Hepatocyte (in vitro differentiated cells): ENCODE measurements at regions not wholly inside any gene's neighbourhood (a gene's known extent, or its start where the extent isn't known, plus 50 kb on each side); places are given as distances from the start of the nearest gene placed in this dataset.
A peak's percentile ranks its signal among the peaks of the same experiment; 100 is the strongest.

ENCODE experiments used
- DNase-seq: peaks from one replicate; pipeline ENCODE4 v3.0.0-alpha.2; 2016; ENCODE audit warnings: low spot score
- H2AFZ ChIP-seq: fragments of 200-600 bp; sonication (generic); 2 replicates; pipeline ENCODE4 v1.6.0; 2016; ENCODE audit warnings: antibody characterized with exemption, mild to moderate bottlenecking
- H3K27ac ChIP-seq: fragments of 200-600 bp; sonication (generic); 2 replicates; pipeline ENCODE4 v1.5.1; 2016; ENCODE audit warnings: mild to moderate bottlenecking
- H3K27me3 ChIP-seq: fragments of 200-600 bp; sonication (generic); 2 replicates; pipeline ENCODE4 v1.6.1; 2016
- H3K36me3 ChIP-seq: fragments of 200-600 bp; sonication (generic); replicated peaks from 2 replicates; pipeline ENCODE4 v1.5.1; 2016; ENCODE audit warnings: low read depth; ENCODE audit not compliant: insufficient read depth
- H3K4me1 ChIP-seq: fragments of 200-600 bp; sonication (generic); 2 replicates; pipeline ENCODE4 v1.5.1; 2016; ENCODE audit warnings: mild to moderate bottlenecking, moderate library complexity; ENCODE audit not compliant: insufficient read depth
- H3K4me2 ChIP-seq: fragments of 200-600 bp; sonication (generic); 2 replicates; pipeline ENCODE4 v1.6.0; 2016
- H3K4me3 ChIP-seq: fragments of 200-600 bp; sonication (generic); 2 replicates; pipeline ENCODE4 v1.5.1; 2016; ENCODE audit warnings: mild to moderate bottlenecking
- H3K79me2 ChIP-seq: fragments of 200-600 bp; sonication (generic); 2 replicates; pipeline ENCODE4 v1.6.0; 2017; ENCODE audit warnings: mild to moderate bottlenecking
- H3K9me2 ChIP-seq: fragments of 200-600 bp; sonication (generic); replicated peaks from 2 replicates; pipeline ENCODE4 v1.6.0; 2017; ENCODE audit warnings: mild to moderate bottlenecking; ENCODE audit not compliant: insufficient read depth
- H3K9me3 ChIP-seq: fragments of 200-600 bp; sonication (generic); 2 replicates; pipeline ENCODE4 v1.5.1; 2016; ENCODE audit warnings: low read depth, mild to moderate bottlenecking
- H4K20me1 ChIP-seq: fragments of 200-600 bp; sonication (generic); 2 replicates; pipeline ENCODE4 v1.6.0; 2016; ENCODE audit warnings: mild to moderate bottlenecking; ENCODE audit not compliant: insufficient read depth, poor library complexity, severe bottlenecking
- CTCF ChIP-seq: fragments of 200-600 bp; sonication (generic); IDR thresholded peaks from 2 replicates; pipeline ENCODE4 v1.5.1; 2016; ENCODE audit warnings: antibody characterized with exemption, mild to moderate bottlenecking; ENCODE audit not compliant: poor library complexity
- EZH2 ChIP-seq: fragments of 200-600 bp; sonication (generic); IDR thresholded peaks from 2 replicates; pipeline ENCODE4 v1.6.1; 2016; ENCODE audit warnings: antibody characterized with exemption, mild to moderate bottlenecking, borderline replicate concordance
- EZH2phosphoT487 ChIP-seq: fragments of 200-600 bp; sonication (generic); IDR thresholded peaks from one replicate; pipeline ENCODE4 v1.6.1; 2018; ENCODE audit warnings: antibody characterized with exemption, mild to moderate bottlenecking, low read depth, moderate library complexity; ENCODE audit not compliant: unreplicated experiment, severe bottlenecking
- WGBS: methylation state at CpG from one replicate; pipeline ENCODE4 v1.1.6; 2016; ENCODE audit warnings: low lambda C conversion rate; ENCODE audit errors: missing lambda C conversion rate; 5-methylcytosine and 5-hydroxymethylcytosine counted together

GRCh38 chr6:18663011-18663410, 275.9 kb downstream of the RNF144B start:
- no peaks in the 10 kb centered on the region for H3K9me2 ChIP-seq
- H4K20me1 ChIP-seq, result no peaks in the 10 kb centered on the region
- H3K4me1 ChIP-seq, result no peaks in the 10 kb centered on the region
- H3K27me3 ChIP-seq, result no peaks in the 10 kb centered on the region
- H3K36me3 ChIP-seq, result no peaks in the 10 kb centered on the region
- H2AFZ ChIP-seq, result no peak overlapping the region
- no peak for TF ChIP-seq CTCF
- no peak for TF ChIP-seq EZH2
- no peak for TF ChIP-seq EZH2phosphoT487
- H3K79me2 ChIP-seq, result no peaks in the 10 kb centered on the region
- H3K9me3 ChIP-seq, result no peaks in the 10 kb centered on the region
- H3K4me3 ChIP-seq, result no peak overlapping the region
- no peak for DNase-seq
- H3K4me2 ChIP-seq, result no peak overlapping the region
- no peak overlapping the region for H3K27ac ChIP-seq
- WGBS, result 67% methylated on average over 1 of the region's 1 CpG

- 84% methylated on average over 5 of the region's 5 CpGs for WGBS
- Histone ChIP-seq H3K9me3 (no peaks in the 10 kb centered on the region), H3K79me2 (no peaks in the 10 kb centered on the region), H3K36me3 (no peaks in the 10 kb centered on the region), H3K27me3 (no peaks in the 10 kb centered on the region), H2AFZ (no peak overlapping the region), H3K4me1 (no peaks in the 10 kb centered on the region), H3K4me2 (no peak overlapping the region), H3K27ac (no peak overlapping the region), H3K4me3 (no peak overlapping the region), H3K9me2 (no peaks in the 10 kb centered on the region), H4K20me1 (no peaks in the 10 kb centered on the region)
- no peak for DNase-seq
- TF ChIP-seq EZH2phosphoT487 (no peak), CTCF (no peak), EZH2 (no peak)
Measured at GRCh38 chr6:18664401-18664800, 277.3 kb downstream of the RNF144B start.

- H3K27me3 ChIP-seq, result peaks cover 5% of the 10 kb centered on the region
- no peaks in the 10 kb centered on the region for H3K36me3 ChIP-seq
- no peak overlapping the region for H3K4me3 ChIP-seq
- TF ChIP-seq CTCF (no peak), EZH2phosphoT487 (no peak), EZH2 (no peak)
- no peaks in the 10 kb centered on the region for H3K9me2 ChIP-seq
- no peaks in the 10 kb centered on the region for H4K20me1 ChIP-seq
- H3K4me2 ChIP-seq, result no peak overlapping the region
- H3K79me2 ChIP-seq, result no peaks in the 10 kb centered on the region
- no peaks in the 10 kb centered on the region for H3K4me1 ChIP-seq
- 53% methylated on average over 2 of the region's 2 CpGs for WGBS
- no peaks in the 10 kb centered on the region for H3K9me3 ChIP-seq
- no peak overlapping the region for H2AFZ ChIP-seq
- DNase-seq, result peak; percentile 7
- H3K27ac ChIP-seq, result no peak overlapping the region
Measured at GRCh38 chr6:18667612-18668011, 280.5 kb downstream of the RNF144B start.

GRCh38 chr6:18668994-18669393, 281.8 kb downstream of the RNF144B start:
- Histone ChIP-seq H3K27me3 (peaks cover 6% of the 10 kb centered on the region), H3K36me3 (no peaks in the 10 kb centered on the region), H3K27ac (no peak overlapping the region), H3K4me2 (no peak overlapping the region), H3K9me3 (no peaks in the 10 kb centered on the region), H3K79me2 (no peaks in the 10 kb centered on the region), H3K4me3 (no peak overlapping the region), H3K9me2 (no peaks in the 10 kb centered on the region), H4K20me1 (no peaks in the 10 kb centered on the region), H2AFZ (no peak overlapping the region), H3K4me1 (no peaks in the 10 kb centered on the region)
- no peak for DNase-seq
- WGBS, result 75% methylated on average over 3 of the region's 3 CpGs
- TF ChIP-seq EZH2phosphoT487 (no peak), EZH2 (no peak), CTCF (no peak)
